ENCODE measurements at regions not wholly inside any gene's neighbourhood (a gene's known extent, or its start where the extent isn't known, plus 50 kb on each side); places are given as distances from the start of the nearest gene placed in this dataset.
A peak's percentile ranks its signal among the peaks of the same experiment; 100 is the strongest.
"Not testable (repeated sequence)": the region's sequence is repeated elsewhere in the genome, so short reads cannot be mapped to it uniquely, and the experiment has no call there.

DNA sequence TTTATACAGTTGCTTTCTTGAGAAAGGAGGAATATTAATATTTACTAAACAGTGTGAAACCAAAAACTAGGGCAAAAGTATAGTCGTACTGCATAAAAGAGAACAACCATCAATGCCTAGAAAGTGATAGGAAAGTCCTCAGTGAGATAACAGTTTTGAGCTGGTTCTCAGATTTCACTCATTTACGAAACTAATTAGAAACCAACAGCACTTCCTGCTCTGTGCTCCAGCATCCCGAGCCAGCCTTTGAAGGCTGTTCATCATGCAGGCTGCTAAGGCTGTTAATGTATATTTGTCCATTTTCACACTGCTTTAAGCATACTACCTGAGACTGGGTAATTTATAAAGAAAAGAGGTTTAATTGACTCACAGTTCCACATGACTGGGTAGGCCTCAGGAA, 2039.9 kb downstream of the EFNA5 start:
- DNase-seq (ENCODE audit: low spot score) = no peak
- in situ Hi-C loops (cut with HindIII; ENCODE audit: low sequenced_read_pairs) = no loop called here

GRCh38 chr5:105619725-105620124, 2051.0 kb downstream of the EFNA5 start:
- DNase-seq (ENCODE audit: low spot score) = no peak
- in situ Hi-C loops (cut with HindIII; ENCODE audit: low sequenced_read_pairs) = no loop called here

GRCh38 chr5:105617436-105618215, 2053.1 kb downstream of the EFNA5 start:
- no peak for DNase-seq (ENCODE audit: low spot score)
- in situ Hi-C loops (cut with HindIII; ENCODE audit: low sequenced_read_pairs) = no loop called here

DNA sequence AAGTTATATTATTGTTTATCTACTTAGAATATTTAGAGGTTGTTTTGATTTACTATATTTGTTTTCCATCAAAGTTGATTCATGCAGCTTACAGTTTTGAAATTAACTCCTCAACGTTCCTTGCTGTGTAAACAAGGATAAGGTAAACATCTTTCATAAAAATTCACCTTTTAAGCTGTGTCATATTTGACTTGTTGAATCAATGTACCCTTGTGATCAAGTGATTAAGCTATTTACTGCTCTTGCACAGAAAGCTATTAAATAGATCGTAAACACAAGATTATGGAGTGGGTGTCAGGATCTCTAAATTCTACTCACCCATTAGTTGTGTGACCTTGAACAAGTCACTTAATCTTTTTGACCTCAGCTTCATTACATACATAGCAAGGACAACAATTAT, 2054.0 kb upstream of the NUDT12 start:
- in situ Hi-C loops (cut with HindIII; ENCODE audit: low sequenced_read_pairs) = no loop called here
- DNase-seq (ENCODE audit: low spot score) = no peak

DNA sequence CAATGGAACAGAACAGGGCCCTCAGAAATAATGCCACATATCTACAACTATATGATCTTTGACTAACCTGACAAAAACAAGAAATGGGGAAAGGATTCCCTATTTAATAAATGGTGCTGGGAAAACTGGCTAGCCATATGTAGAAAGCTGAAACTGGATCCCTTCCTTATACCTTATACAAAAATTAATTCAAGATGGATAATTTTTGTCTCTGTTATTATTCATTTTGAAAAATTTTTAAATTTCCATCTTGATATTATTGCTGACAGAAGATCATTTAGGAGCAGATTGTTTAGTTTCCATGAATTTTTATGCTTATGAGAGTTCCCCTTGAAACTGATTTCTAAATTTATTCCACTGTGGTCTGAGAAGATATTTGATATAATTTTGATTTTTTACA, 2039.8 kb upstream of the NUDT12 start:
- in situ Hi-C loops (cut with HindIII; ENCODE audit: low sequenced_read_pairs) = not testable (repeated sequence)
- peak; percentile 20 for DNase-seq (ENCODE audit: low spot score)

DNA sequence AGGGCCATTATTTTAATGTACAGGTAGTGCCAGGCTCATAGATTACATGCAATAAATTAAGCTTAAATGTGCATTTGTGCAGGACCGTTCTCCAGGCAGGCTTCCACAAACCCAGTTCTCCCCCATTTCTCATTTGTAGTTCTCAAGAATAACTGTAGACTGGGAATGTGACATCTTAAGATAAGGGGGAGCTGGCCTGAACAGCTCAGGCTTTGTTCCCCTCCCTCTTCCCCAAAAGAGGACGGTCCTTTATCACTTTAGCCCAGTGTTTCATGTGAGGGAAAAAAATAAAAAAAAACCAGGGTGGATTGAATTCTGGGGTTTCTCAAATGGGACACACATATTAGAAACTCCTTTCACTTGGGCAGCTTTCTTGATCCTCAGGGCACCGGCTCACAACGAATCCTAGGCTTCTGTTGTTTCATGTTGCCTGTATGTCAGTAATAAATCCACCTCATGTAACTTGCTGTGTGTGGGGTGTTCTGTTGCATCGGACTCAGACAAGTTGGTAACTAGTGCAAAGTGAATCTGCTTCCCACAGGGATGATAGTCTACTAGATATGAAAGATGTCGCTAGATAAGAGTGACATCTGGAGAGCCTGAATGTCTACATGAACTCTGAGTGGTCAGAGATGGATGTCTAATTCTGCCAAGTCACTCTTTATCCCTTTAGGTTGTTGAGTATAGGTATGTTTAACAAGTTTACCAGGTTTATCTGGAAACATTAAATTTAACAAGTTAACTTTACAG, 2030.6 kb upstream of the NUDT12 start:
- in situ Hi-C loops (cut with HindIII; ENCODE audit: low sequenced_read_pairs) = no loop called here
- no peak for DNase-seq (ENCODE audit: low spot score)

GRCh38 chr5:105587963-105588662, 2025.5 kb upstream of the NUDT12 start:
- DNase-seq (ENCODE audit: low spot score) = no peak

DNA sequence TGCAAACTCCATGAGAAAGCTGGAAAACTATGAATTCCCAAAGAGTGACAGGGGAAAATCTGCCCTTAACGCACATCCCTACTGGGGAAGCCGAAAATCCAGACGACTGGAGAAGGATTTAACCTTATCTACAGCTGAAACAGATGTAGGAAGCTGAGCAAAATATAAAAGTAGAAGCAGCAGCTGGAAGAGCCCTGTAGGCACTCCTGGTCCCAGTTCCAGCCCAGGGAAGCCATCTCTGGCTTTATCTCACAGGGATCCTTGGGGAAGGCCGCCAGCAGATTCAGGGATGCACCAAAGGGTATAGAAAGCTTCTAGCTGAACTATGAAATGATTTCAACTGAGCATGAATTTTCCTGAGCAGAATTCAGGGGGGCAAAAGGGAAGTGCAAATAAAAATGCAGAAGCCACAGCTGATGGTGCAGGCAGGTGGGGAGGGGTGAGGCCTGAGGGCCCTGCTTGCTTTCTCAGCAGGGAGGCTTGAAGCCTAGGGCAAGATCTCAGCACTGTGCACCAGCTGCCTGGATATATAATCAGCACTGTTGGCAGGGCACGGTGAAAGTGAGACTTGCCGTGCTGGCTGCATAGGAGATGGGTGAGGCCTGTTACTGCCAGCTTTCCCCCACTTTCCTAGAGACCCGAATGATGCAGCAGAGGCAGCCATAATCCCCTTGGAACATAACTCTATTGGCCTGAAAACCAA, 2019.5 kb upstream of the NUDT12 start:
- in situ Hi-C loops (cut with HindIII; ENCODE audit: low sequenced_read_pairs) = no loop called here

More at GRCh38 chr5:105587963-105588662, 2025.5 kb upstream of the NUDT12 start:
- in situ Hi-C loops (cut with HindIII; ENCODE audit: low sequenced_read_pairs) = no loop called here

GRCh38 chr5:105573575-105573974, 2011.0 kb upstream of the NUDT12 start:
- in situ Hi-C loops (cut with HindIII; ENCODE audit: low sequenced_read_pairs) = no loop called here

More for the DNA sequence above, 2019.5 kb upstream of the NUDT12 start:
- no peak for DNase-seq (ENCODE audit: low spot score)

GRCh38 chr5:105565531-105565930, 2002.9 kb upstream of the NUDT12 start:
- DNase-seq (ENCODE audit: low spot score) = no peak
- in situ Hi-C loops (cut with HindIII; ENCODE audit: low sequenced_read_pairs) = no loop called here

More at GRCh38 chr5:105573575-105573974, 2011.0 kb upstream of the NUDT12 start:
- no peak for DNase-seq (ENCODE audit: low spot score)

GRCh38 chr5:105563842-105564241, 2001.3 kb upstream of the NUDT12 start:
- in situ Hi-C loops (cut with HindIII; ENCODE audit: low sequenced_read_pairs) = no loop called here
- DNase-seq (ENCODE audit: low spot score) = no peak

DNA sequence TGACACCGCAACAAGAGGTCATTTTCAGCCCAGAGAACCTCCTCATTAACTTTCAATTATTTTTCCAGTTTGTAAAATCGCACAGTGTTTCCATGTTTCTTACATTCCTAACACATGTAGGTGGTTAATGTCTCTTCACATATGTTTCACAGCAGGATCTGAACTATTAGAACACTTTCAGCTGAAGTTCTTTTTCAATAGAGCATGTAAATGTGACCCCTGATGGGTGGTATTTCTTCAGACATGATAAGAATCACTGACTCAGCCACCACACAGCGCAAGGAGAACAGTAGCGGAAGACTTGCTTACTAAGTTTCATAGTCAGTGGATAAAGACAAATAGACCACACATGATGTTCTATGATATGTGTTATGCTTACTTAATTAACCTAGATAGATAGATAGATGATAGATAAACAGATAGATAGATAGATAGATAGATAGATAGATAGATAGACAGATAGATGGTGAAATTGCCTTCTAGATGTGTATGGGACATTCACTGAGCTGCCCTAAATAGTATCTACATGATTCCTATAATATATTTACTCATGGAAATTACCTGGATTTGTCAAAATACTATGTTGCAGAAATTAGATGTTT, 1992.1 kb upstream of the NUDT12 start:
- in situ Hi-C loops (cut with HindIII; ENCODE audit: low sequenced_read_pairs) = no loop called here
- no peak for DNase-seq (ENCODE audit: low spot score)

- in situ Hi-C loops (cut with HindIII; ENCODE audit: low sequenced_read_pairs) = no loop called here
- no peak for DNase-seq (ENCODE audit: low spot score)
Observed at GRCh38 chr5:105544300-105544699, 1981.7 kb upstream of the NUDT12 start.

- in situ Hi-C loops (cut with HindIII; ENCODE audit: low sequenced_read_pairs) = no loop called here
- no peak for DNase-seq (ENCODE audit: low spot score)
Observed at GRCh38 chr5:105536675-105537074, 1974.1 kb upstream of the NUDT12 start.

GRCh38 chr5:105530716-105531261, 1968.2 kb upstream of the NUDT12 start:
- in situ Hi-C loops (cut with HindIII; ENCODE audit: low sequenced_read_pairs) = no loop called here
- no peak for DNase-seq (ENCODE audit: low spot score)

- DNase-seq (ENCODE audit: low spot score) = no peak
- in situ Hi-C loops (cut with HindIII; ENCODE audit: low sequenced_read_pairs) = no loop called here
Observed at GRCh38 chr5:105529851-105530250, 1967.3 kb upstream of the NUDT12 start.

- DNase-seq (ENCODE audit: low spot score) = no peak
- in situ Hi-C loops (cut with HindIII; ENCODE audit: low sequenced_read_pairs) = no loop called here
Observed at GRCh38 chr5:105508519-105508918, 1945.9 kb upstream of the NUDT12 start.

- in situ Hi-C loops (cut with HindIII; ENCODE audit: low sequenced_read_pairs) = no loop called here
- DNase-seq (ENCODE audit: low spot score) = no peak
Observed at GRCh38 chr5:105506692-105507277, 1944.2 kb upstream of the NUDT12 start.
